ENCODE measurements at regions not wholly inside any gene's neighbourhood (a gene's known extent, or its start where the extent isn't known, plus 50 kb on each side); places are given as distances from the start of the nearest gene placed in this dataset.

GRCh38 chr6:6978731-6979130 is 129.0 kb upstream of the RREB1 start:
- no peaks in the 10 kb centered on the region for H3K9me3 Mint-ChIP-seq (ENCODE audit: unreplicated experiment)
- TF ChIP-seq CTCF (IDR thresholded peaks at IDR 0.05; ENCODE audit: unreplicated experiment): no peak
- H3K36me3 Mint-ChIP-seq (ENCODE audit: insufficient read depth, unreplicated experiment): no peaks in the 10 kb centered on the region
- H3K4me3 Mint-ChIP-seq (ENCODE audit: unreplicated experiment): no peak overlapping the region
- no peaks in the 10 kb centered on the region for H3K27me3 Mint-ChIP-seq (ENCODE audit: insufficient read depth, unreplicated experiment)
- POLR2A ChIA-PET: interaction anchor here (0.7 kb wide), 2 partner anchors 9 to 14 kb away, joined by 3 read pairs; no protein-coding TSS in a partner anchor
- intact Hi-C loops (cut with micrococcal nuclease): no loop called here
- CTCF ChIA-PET: interaction anchor here (0.5 to 1.5 kb wide), 2 partner anchors 12 to 80 kb away, joined by 4 read pairs; no protein-coding TSS in a partner anchor
- BruUV-seq (replicated peaks): no TSS peak
- no peak for DNase-seq (ENCODE audit: unreplicated experiment)
- H3K4me1 Mint-ChIP-seq (ENCODE audit: insufficient read depth, unreplicated experiment): peaks cover 15% of the 10 kb centered on the region
- no peak overlapping the region for H3K27ac Mint-ChIP-seq (ENCODE audit: low read depth, unreplicated experiment)

GRCh38 chr6:6980999-6981597 is 126.7 kb upstream of the RREB1 start:
- intact Hi-C loops (cut with micrococcal nuclease): no loop called here
- peak overlapping the region; percentile 3 for H3K27ac Mint-ChIP-seq (ENCODE audit: low read depth, unreplicated experiment)
- BruUV-seq (replicated peaks): no TSS peak
- no peaks in the 10 kb centered on the region for H3K9me3 Mint-ChIP-seq (ENCODE audit: unreplicated experiment)
- H3K4me1 Mint-ChIP-seq (ENCODE audit: insufficient read depth, unreplicated experiment): peaks cover 15% of the 10 kb centered on the region
- no peaks in the 10 kb centered on the region for H3K27me3 Mint-ChIP-seq (ENCODE audit: insufficient read depth, unreplicated experiment)
- CTCF ChIA-PET: no interaction called here
- DNase-seq (ENCODE audit: unreplicated experiment): no peak
- no peak overlapping the region for H3K4me3 Mint-ChIP-seq (ENCODE audit: unreplicated experiment)
- H3K36me3 Mint-ChIP-seq (ENCODE audit: insufficient read depth, unreplicated experiment): no peaks in the 10 kb centered on the region
- POLR2A ChIA-PET: interaction anchor here (0.8 kb wide), 1 partner anchor 10 kb away, joined by 3 read pairs; no protein-coding TSS in a partner anchor
- TF ChIP-seq CTCF (IDR thresholded peaks at IDR 0.05; ENCODE audit: unreplicated experiment): no peak

DNA sequence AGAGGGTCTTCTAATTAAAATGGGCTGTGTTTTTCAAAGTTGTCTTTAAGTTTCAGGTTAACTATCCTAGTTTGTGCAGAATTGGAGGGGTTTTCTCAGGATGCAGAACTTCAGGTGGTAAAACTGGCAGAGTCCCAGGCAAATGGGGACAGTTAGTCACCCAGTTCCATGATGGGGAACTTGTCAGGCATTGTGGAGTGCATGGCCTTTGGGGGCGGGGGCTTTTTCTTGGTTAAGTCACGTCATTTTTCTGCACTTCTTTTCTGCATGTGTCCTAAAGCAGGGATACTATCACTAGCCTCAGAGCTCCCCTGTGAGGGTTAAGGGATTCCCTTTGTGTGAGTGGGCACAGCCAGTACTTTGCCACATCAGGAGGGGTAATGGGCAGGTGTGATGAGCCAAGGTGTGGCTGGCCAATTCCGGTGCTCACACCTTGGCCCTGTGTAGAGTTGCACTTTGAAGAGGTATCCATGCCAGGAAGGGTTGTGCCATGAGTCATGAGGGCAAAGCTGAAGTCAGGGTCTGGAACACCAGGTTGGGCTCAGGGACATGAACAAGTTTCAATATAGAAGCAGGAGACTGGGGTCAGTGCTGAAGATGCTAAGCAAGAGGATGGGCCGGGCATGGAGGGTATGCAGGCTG is 126.0 kb upstream of the RREB1 start:
- intact Hi-C loops (cut with micrococcal nuclease): no loop called here
- ChIA-PET POLR2A (interaction anchor here (0.6 to 0.8 kb wide), 3 partner anchors 11 to 248 kb away, joined by 3 read pairs; no protein-coding TSS in a partner anchor), CTCF (no interaction called here)
- peak; percentile 72 for DNase-seq (ENCODE audit: unreplicated experiment)
- no TSS peak for BruUV-seq (replicated peaks)
- H3K4me3 Mint-ChIP-seq (ENCODE audit: unreplicated experiment): no peak overlapping the region
- H3K4me1 Mint-ChIP-seq (ENCODE audit: insufficient read depth, unreplicated experiment): peaks cover 15% of the 10 kb centered on the region
- no peaks in the 10 kb centered on the region for H3K36me3 Mint-ChIP-seq (ENCODE audit: insufficient read depth, unreplicated experiment)
- no peak for TF ChIP-seq CTCF (IDR thresholded peaks at IDR 0.05; ENCODE audit: unreplicated experiment)
- H3K27ac Mint-ChIP-seq (ENCODE audit: low read depth, unreplicated experiment): peak overlapping the region; percentile 3
- H3K27me3 Mint-ChIP-seq (ENCODE audit: insufficient read depth, unreplicated experiment): no peaks in the 10 kb centered on the region
- no peaks in the 10 kb centered on the region for H3K9me3 Mint-ChIP-seq (ENCODE audit: unreplicated experiment)

GRCh38 chr6:6982663-6983062 is 125.1 kb upstream of the RREB1 start:
- no peaks in the 10 kb centered on the region for H3K36me3 Mint-ChIP-seq (ENCODE audit: insufficient read depth, unreplicated experiment)
- H3K27ac Mint-ChIP-seq (ENCODE audit: low read depth, unreplicated experiment): no peak overlapping the region
- H3K4me3 Mint-ChIP-seq (ENCODE audit: unreplicated experiment): no peak overlapping the region
- H3K9me3 Mint-ChIP-seq (ENCODE audit: unreplicated experiment): no peaks in the 10 kb centered on the region
- ChIA-PET CTCF (no interaction called here), POLR2A (interaction anchor here (0.7 kb wide), 1 partner anchor 65 kb away, joined by 3 read pairs; no protein-coding TSS in a partner anchor)
- BruUV-seq (replicated peaks): no TSS peak
- no peaks in the 10 kb centered on the region for H3K27me3 Mint-ChIP-seq (ENCODE audit: insufficient read depth, unreplicated experiment)
- H3K4me1 Mint-ChIP-seq (ENCODE audit: insufficient read depth, unreplicated experiment): peaks cover 15% of the 10 kb centered on the region
- TF ChIP-seq CTCF (IDR thresholded peaks at IDR 0.05; ENCODE audit: unreplicated experiment): no peak
- DNase-seq (ENCODE audit: unreplicated experiment): no peak
- intact Hi-C loops (cut with micrococcal nuclease): no loop called here

Data from MCF 10A (cell line).